ENCODE measurements at regions not wholly inside any gene's neighbourhood (a gene's known extent, or its start where the extent isn't known, plus 50 kb on each side); places are given as distances from the start of the nearest gene placed in this dataset.

GRCh38 chr10:52615756-52616394 is 156.7 kb downstream of the MBL2 start:
- Histone ChIP-seq H3K27me3 (ENCODE audit: insufficient read depth, low read length) (no peaks in the 10 kb centered on the region), H3K79me2 (ENCODE audit: insufficient read depth, low read length) (no peaks in the 10 kb centered on the region), H3K4me1 (ENCODE audit: insufficient read depth, low read length, severe bottlenecking) (no peaks in the 10 kb centered on the region), H3K9ac (ENCODE audit: low read length) (no peak overlapping the region), H3K9me2 (ENCODE audit: low read depth, low read length) (no peaks in the 10 kb centered on the region), H2AFZ (ENCODE audit: low read length) (no peak overlapping the region), H3K4me2 (ENCODE audit: low read length) (no peak overlapping the region), H3K27ac (ENCODE audit: low read depth, low read length, poor library complexity, severe bottlenecking) (no peak overlapping the region), H3K9me3 (ENCODE audit: low read length) (no peaks in the 10 kb centered on the region), H3F3A (ENCODE audit: insufficient read depth, low read length) (no peaks in the 10 kb centered on the region), H3K36me3 (ENCODE audit: insufficient read depth, low read length) (no peaks in the 10 kb centered on the region), H3K4me3 (ENCODE audit: low read depth, low read length, poor library complexity, severe bottlenecking) (no peak overlapping the region), H4K20me1 (ENCODE audit: insufficient read depth, low read length) (no peaks in the 10 kb centered on the region)
- TF ChIP-seq, protein P1, sequence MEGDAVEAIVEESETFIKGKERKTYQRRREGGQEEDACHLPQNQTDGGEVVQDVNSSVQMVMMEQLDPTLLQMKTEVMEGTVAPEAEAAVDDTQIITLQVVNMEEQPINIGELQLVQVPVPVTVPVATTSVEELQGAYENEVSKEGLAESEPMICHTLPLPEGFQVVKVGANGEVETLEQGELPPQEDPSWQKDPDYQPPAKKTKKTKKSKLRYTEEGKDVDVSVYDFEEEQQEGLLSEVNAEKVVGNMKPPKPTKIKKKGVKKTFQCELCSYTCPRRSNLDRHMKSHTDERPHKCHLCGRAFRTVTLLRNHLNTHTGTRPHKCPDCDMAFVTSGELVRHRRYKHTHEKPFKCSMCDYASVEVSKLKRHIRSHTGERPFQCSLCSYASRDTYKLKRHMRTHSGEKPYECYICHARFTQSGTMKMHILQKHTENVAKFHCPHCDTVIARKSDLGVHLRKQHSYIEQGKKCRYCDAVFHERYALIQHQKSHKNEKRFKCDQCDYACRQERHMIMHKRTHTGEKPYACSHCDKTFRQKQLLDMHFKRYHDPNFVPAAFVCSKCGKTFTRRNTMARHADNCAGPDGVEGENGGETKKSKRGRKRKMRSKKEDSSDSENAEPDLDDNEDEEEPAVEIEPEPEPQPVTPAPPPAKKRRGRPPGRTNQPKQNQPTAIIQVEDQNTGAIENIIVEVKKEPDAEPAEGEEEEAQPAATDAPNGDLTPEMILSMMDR (IDR thresholded peaks at IDR 0.05; ENCODE audit: low read length): no peak
- TF ChIP-seq EZH2 (IDR thresholded peaks at IDR 0.05; ENCODE audit: borderline replicate concordance, low read length): no peak

DNA sequence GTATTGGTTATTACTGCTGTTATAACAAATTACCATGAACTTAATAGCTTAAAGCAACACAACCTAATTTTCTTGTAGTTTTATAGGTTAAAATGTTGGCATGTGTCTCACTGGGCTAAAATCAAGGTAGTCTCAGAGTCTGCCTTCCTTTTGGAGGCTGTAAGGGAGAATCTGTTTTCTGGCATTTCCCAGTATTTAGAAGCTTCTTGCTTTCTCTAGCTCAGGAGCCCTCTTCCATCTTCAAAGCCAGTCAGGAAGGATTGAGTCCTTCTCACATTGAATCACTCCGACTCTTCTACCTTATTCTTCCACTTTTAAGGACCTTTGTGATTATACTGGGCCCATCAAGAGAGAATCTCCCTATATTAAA is 156.2 kb downstream of the MBL2 start:
- no peaks in the 10 kb centered on the region for H3F3A ChIP-seq (ENCODE audit: insufficient read depth, low read length)
- no peak overlapping the region for H3K27ac ChIP-seq (ENCODE audit: low read depth, low read length, poor library complexity, severe bottlenecking)
- no peaks in the 10 kb centered on the region for H4K20me1 ChIP-seq (ENCODE audit: insufficient read depth, low read length)
- H3K9ac ChIP-seq (ENCODE audit: low read length): no peak overlapping the region
- H3K4me2 ChIP-seq (ENCODE audit: low read length): no peak overlapping the region
- H2AFZ ChIP-seq (ENCODE audit: low read length): no peak overlapping the region
- no peaks in the 10 kb centered on the region for H3K27me3 ChIP-seq (ENCODE audit: insufficient read depth, low read length)
- H3K4me3 ChIP-seq (ENCODE audit: low read depth, low read length, poor library complexity, severe bottlenecking): no peak overlapping the region
- TF ChIP-seq, protein P1 (IDR thresholded peaks at IDR 0.05; ENCODE audit: low read length): no peak
- TF ChIP-seq EZH2 (IDR thresholded peaks at IDR 0.05; ENCODE audit: borderline replicate concordance, low read length): no peak
- H3K4me1 ChIP-seq (ENCODE audit: insufficient read depth, low read length, severe bottlenecking): no peaks in the 10 kb centered on the region
- H3K36me3 ChIP-seq (ENCODE audit: insufficient read depth, low read length): no peaks in the 10 kb centered on the region
- H3K9me2 ChIP-seq (ENCODE audit: low read depth, low read length): no peaks in the 10 kb centered on the region
- no peaks in the 10 kb centered on the region for H3K79me2 ChIP-seq (ENCODE audit: insufficient read depth, low read length)
- H3K9me3 ChIP-seq (ENCODE audit: low read length): no peaks in the 10 kb centered on the region

DNA sequence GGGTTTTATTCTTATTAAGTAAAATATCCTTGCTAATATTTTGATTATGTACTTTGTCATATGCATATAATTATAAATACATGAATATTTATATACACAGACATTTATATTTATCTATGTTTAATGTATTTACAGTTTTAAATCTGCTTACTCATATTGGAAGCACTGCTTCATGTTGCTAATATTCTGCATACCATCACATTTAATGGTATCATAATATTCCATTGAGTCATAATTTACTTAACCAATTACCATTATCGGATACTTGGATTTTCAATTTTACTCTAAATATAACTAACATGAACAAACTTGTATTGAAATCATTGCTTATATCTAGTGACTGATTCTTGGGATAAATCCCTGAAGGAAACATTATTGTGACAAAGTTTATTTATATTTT is 155.2 kb downstream of the MBL2 start:
- Histone ChIP-seq H3K9me3 (ENCODE audit: low read length) (no peaks in the 10 kb centered on the region), H3K9ac (ENCODE audit: low read length) (no peak overlapping the region), H2AFZ (ENCODE audit: low read length) (no peak overlapping the region), H3F3A (ENCODE audit: insufficient read depth, low read length) (no peaks in the 10 kb centered on the region), H3K4me1 (ENCODE audit: insufficient read depth, low read length, severe bottlenecking) (no peaks in the 10 kb centered on the region), H3K79me2 (ENCODE audit: insufficient read depth, low read length) (no peaks in the 10 kb centered on the region), H3K27ac (ENCODE audit: low read depth, low read length, poor library complexity, severe bottlenecking) (no peak overlapping the region), H3K27me3 (ENCODE audit: insufficient read depth, low read length) (no peaks in the 10 kb centered on the region), H3K4me3 (ENCODE audit: low read depth, low read length, poor library complexity, severe bottlenecking) (no peak overlapping the region), H3K4me2 (ENCODE audit: low read length) (no peak overlapping the region), H4K20me1 (ENCODE audit: insufficient read depth, low read length) (no peaks in the 10 kb centered on the region), H3K9me2 (ENCODE audit: low read depth, low read length) (no peaks in the 10 kb centered on the region), H3K36me3 (ENCODE audit: insufficient read depth, low read length) (no peaks in the 10 kb centered on the region)
- no peak for TF ChIP-seq EZH2 (IDR thresholded peaks at IDR 0.05; ENCODE audit: borderline replicate concordance, low read length)
- TF ChIP-seq, protein P1 (IDR thresholded peaks at IDR 0.05; ENCODE audit: low read length): no peak
